ENCODE measurements at regions not wholly inside any gene's neighbourhood (a gene's known extent, or its start where the extent isn't known, plus 50 kb on each side); places are given as distances from the start of the nearest gene placed in this dataset.

GRCh38 chr7:15947754-15948153 lies 261.3 kb upstream of the MEOX2 start:
- Histone ChIP-seq H3K23ac (ENCODE audit: low read depth, low read length) (no peak overlapping the region), H3K18ac (ENCODE audit: low read depth, low read length) (no peak overlapping the region), H2AK9ac (replicated peaks; ENCODE audit: low read depth, low read length, poor library complexity) (no peak overlapping the region), H2BK15ac (ENCODE audit: low read depth, low read length) (no peak overlapping the region), H4K91ac (ENCODE audit: insufficient read depth, low read depth, low read length) (no peak overlapping the region), H4K20me1 (ENCODE audit: insufficient read depth, low read length) (no peaks in the 10 kb centered on the region), H4K8ac (ENCODE audit: low read depth in 2 of 2, low read length in 2 of 2) (no peak overlapping the region), H4K5ac (ENCODE audit: low read depth, low read length) (no peak overlapping the region), H3K9me1 (ENCODE audit: insufficient read depth, low read length) (no peaks in the 10 kb centered on the region), H3K4me2 (ENCODE audit: low read depth, low read length) (no peak overlapping the region; the same call in 1 of the 2 replicates), H3K4ac (ENCODE audit: low read depth, low read length) (no peak overlapping the region), H3K27me3 (ENCODE audit: control insufficient read depth, insufficient read depth, low read length) (no peaks in the 10 kb centered on the region), H2BK5ac (ENCODE audit: low read depth, low read length, poor library complexity, severe bottlenecking) (no peak overlapping the region), H3K56ac (ENCODE audit: extremely low read depth, insufficient read depth, low read length) (no peak overlapping the region), H3K14ac (replicated peaks; ENCODE audit: low read depth, low read length) (no peak overlapping the region), H2AFZ (replicated peaks; ENCODE audit: low read length, poor library complexity) (no peak overlapping the region), H3K4me1 (ENCODE audit: control insufficient read depth, insufficient read depth, low read length) (no peaks in the 10 kb centered on the region), H3K36me3 (ENCODE audit: control insufficient read depth, insufficient read depth, low read length) (no peaks in the 10 kb centered on the region), H2BK120ac (ENCODE audit: low read depth, low read length) (no peak overlapping the region), H2BK20ac (ENCODE audit: low read depth, low read length) (no peak overlapping the region), H3K9ac (ENCODE audit: low read depth, low read length) (no peak overlapping the region), H2AK5ac (ENCODE audit: low read depth, low read length) (no peak overlapping the region), H3K79me1 (ENCODE audit: low read depth in 1 of 2, low read length in 2 of 2) (no peaks in the 10 kb centered on the region), H3K27ac (ENCODE audit: insufficient read depth, low read length) (no peak overlapping the region), H3K9me3 (ENCODE audit: control insufficient read depth, insufficient read depth, low read length) (no peaks in the 10 kb centered on the region), H3K4me3 (ENCODE audit: insufficient read depth, low read depth, low read length) (no peak overlapping the region)
- in situ Hi-C loops (cut with MboI; ENCODE audit: low sequenced_read_pairs) = no loop called here
- no CpG with 5 or more reads among the region's 2 CpGs for WGBS, 2 experiments (ENCODE audit: extremely low coverage in 2 of 2, insufficient read length in 1 of 2)
- ATAC-seq (ENCODE audit: low read depth) (peak; percentile 61), DNase-seq (no peak)
- POLR2A ChIA-PET (ENCODE audit: unreplicated experiment) = no interaction called here
- CTCF ChIA-PET = interaction anchor here (1.0 to 1.4 kb wide), 2 partner anchors 9 to 10 kb away, joined by 3 read pairs; no protein-coding TSS in a partner anchor
- no peak for TF ChIP-seq POLR2A (IDR thresholded peaks at IDR 0.05; ENCODE audit: low read depth, low read length)
- TF ChIP-seq MAFK (IDR thresholded peaks at IDR 0.05; ENCODE audit: low read depth, low read length) = no peak
- TF ChIP-seq CTCF (conservative IDR thresholded peaks at IDR 0.05; ENCODE audit: low read depth, low read length) = no peak
- no peak for TF ChIP-seq SMC3 (IDR thresholded peaks at IDR 0.05; ENCODE audit: low read depth, low read length)
- no peak for TF ChIP-seq RFX5 (IDR thresholded peaks at IDR 0.05; ENCODE audit: low read depth, low read length)
- no peak for TF ChIP-seq MXI1 (IDR thresholded peaks at IDR 0.05; ENCODE audit: borderline replicate concordance, low read depth, low read length)
- TF ChIP-seq BHLHE40 (IDR thresholded peaks at IDR 0.05; ENCODE audit: low read depth, low read length) = no peak
- TF ChIP-seq RCOR1 (IDR thresholded peaks at IDR 0.05; ENCODE audit: insufficient replicate concordance, low read length) = no peak
- no peak for TF ChIP-seq NFE2L2 (IDR thresholded peaks at IDR 0.05; ENCODE audit: low read depth, low read length)
- no peak for TF ChIP-seq FOS (IDR thresholded peaks at IDR 0.05; ENCODE audit: low read depth, low read length)
- no peak for TF ChIP-seq CEBPB (IDR thresholded peaks at IDR 0.05; ENCODE audit: low read depth, low read length)
- no TSS peak for BruUV-seq (replicated peaks)
- intact Hi-C loops (cut with micrococcal nuclease) = no loop called here
- dilution Hi-C loops (cut with HindIII; ENCODE audit: low sequenced_read_pairs, unreplicated experiment) = no loop called here
